Loucy (cell line): ENCODE measurements at regions not wholly inside any gene's neighbourhood (a gene's known extent, or its start where the extent isn't known, plus 50 kb on each side); places are given as distances from the start of the nearest gene placed in this dataset.

Experiments
- H2AFZ ChIP-seq: fragments of 200-600 bp; sonication (generic); 2 replicates; pipeline ENCODE4 v1.6.0; 2016; ENCODE audit warnings: antibody characterized with exemption, mild to moderate bottlenecking, low read length, moderate library complexity
- H3F3A ChIP-seq: fragments of 200-600 bp; 2 replicates; pipeline ENCODE4 v1.6.0; 2016; ENCODE audit warnings: antibody characterized with exemption, low read depth, mild to moderate bottlenecking
- H3K27me3 ChIP-seq: fragments of 200-600 bp; sonication (generic); 2 replicates; pipeline ENCODE4 v1.6.1; 2014; ENCODE audit warnings: low read length, mild to moderate bottlenecking; ENCODE audit not compliant: insufficient read depth, poor library complexity, severe bottlenecking
- H3K36me3 ChIP-seq: fragments of 200-600 bp; sonication (generic); 2 replicates; pipeline ENCODE4 v1.6.1; 2016; ENCODE audit warnings: low read length; ENCODE audit not compliant: insufficient read depth
- H3K4me1 ChIP-seq: fragments of 200-600 bp; sonication (generic); 2 replicates; pipeline ENCODE4 v1.5.1; 2014; ENCODE audit warnings: low read length, mild to moderate bottlenecking; ENCODE audit not compliant: insufficient read depth, poor library complexity, severe bottlenecking
- H3K4me2 ChIP-seq: fragments of 200-600 bp; sonication (generic); 2 replicates; pipeline ENCODE4 v1.6.0; 2014; ENCODE audit warnings: antibody characterized with exemption, low read length, low read depth, mild to moderate bottlenecking; ENCODE audit not compliant: poor library complexity, severe bottlenecking
- H3K4me3 ChIP-seq: fragments of 200-600 bp; sonication (generic); 2 replicates; pipeline ENCODE4 v1.5.1; 2014; ENCODE audit warnings: low read length, mild to moderate bottlenecking, mixed read lengths; ENCODE audit not compliant: poor library complexity, severe bottlenecking
- H3K79me2 ChIP-seq: fragments of 200-600 bp; sonication (generic); 2 replicates; pipeline ENCODE4 v1.6.1; 2014; ENCODE audit warnings: low read length; ENCODE audit not compliant: insufficient read depth
- H3K9ac ChIP-seq: fragments of 200-600 bp; sonication (generic); 2 replicates; pipeline ENCODE4 v1.6.0; 2014; ENCODE audit warnings: mild to moderate bottlenecking, low read depth, low read length, moderate library complexity; ENCODE audit not compliant: poor library complexity, severe bottlenecking
- H3K9me2 ChIP-seq: fragments of 200-600 bp; sonication (generic); replicated peaks from 2 replicates; pipeline ENCODE4 v1.6.1; 2016; ENCODE audit warnings: low read depth, low read length, mixed read lengths
- H3K9me3 ChIP-seq: fragments of 200-600 bp; sonication (generic); 2 replicates; pipeline ENCODE4 v1.6.1; 2014; ENCODE audit warnings: mild to moderate bottlenecking, antibody characterized with exemption, low read length, low read depth; ENCODE audit not compliant: insufficient read depth
- H4K20me1 ChIP-seq: fragments of 200-600 bp; sonication (generic); 2 replicates; pipeline ENCODE4 v1.6.0; 2014; ENCODE audit warnings: antibody characterized with exemption, low read length, mild to moderate bottlenecking; ENCODE audit not compliant: insufficient read depth, poor library complexity, severe bottlenecking
- CTCF ChIP-seq: fragments of 200-600 bp; sonication (generic); conservative IDR thresholded peaks from 2 replicates; pipeline ENCODE4 v1.5.1; 2014; ENCODE audit warnings: mild to moderate bottlenecking, antibody characterized with exemption, low read length
- EZH2phosphoT487 ChIP-seq: fragments of 200-600 bp; IDR thresholded peaks from 2 replicates; pipeline ENCODE4 v1.6.1; 2018; ENCODE audit warnings: antibody characterized with exemption, mild to moderate bottlenecking, moderate library complexity, borderline replicate concordance

GRCh38 chr10:62583876-62584615, 209.9 kb downstream of the ZNF365 start:
- Histone ChIP-seq H3K27me3 (no peaks in the 10 kb centered on the region), H3K36me3 (no peaks in the 10 kb centered on the region), H3K4me3 (no peak overlapping the region), H3K79me2 (no peaks in the 10 kb centered on the region), H3K4me1 (no peaks in the 10 kb centered on the region), H3K4me2 (no peak overlapping the region), H3K9ac (no peak overlapping the region), H3F3A (no peaks in the 10 kb centered on the region), H4K20me1 (no peaks in the 10 kb centered on the region), H2AFZ (no peak overlapping the region), H3K9me2 (no peaks in the 10 kb centered on the region), H3K9me3 (no peaks in the 10 kb centered on the region)
- TF ChIP-seq CTCF (no peak), EZH2phosphoT487 (no peak)

GRCh38 chr10:62584731-62585130, 210.6 kb downstream of the ZNF365 start:
- Histone ChIP-seq H3F3A (no peaks in the 10 kb centered on the region), H4K20me1 (no peaks in the 10 kb centered on the region), H3K9ac (no peak overlapping the region)

GRCh38 chr10:62585211-62585775, 211.1 kb downstream of the ZNF365 start:
- H3K4me1 ChIP-seq: no peaks in the 10 kb centered on the region
- no peak overlapping the region for H2AFZ ChIP-seq

More at GRCh38 chr10:62584731-62585130, 210.6 kb downstream of the ZNF365 start:
- Histone ChIP-seq H3K4me1 (no peaks in the 10 kb centered on the region), H3K27me3 (no peaks in the 10 kb centered on the region), H3K4me3 (no peak overlapping the region), H3K4me2 (no peak overlapping the region), H3K9me3 (no peaks in the 10 kb centered on the region), H3K36me3 (no peaks in the 10 kb centered on the region), H3K79me2 (no peaks in the 10 kb centered on the region), H2AFZ (no peak overlapping the region), H3K9me2 (no peaks in the 10 kb centered on the region)
- TF ChIP-seq EZH2phosphoT487: no peak
- TF ChIP-seq CTCF: no peak

More at GRCh38 chr10:62585211-62585775, 211.1 kb downstream of the ZNF365 start:
- Histone ChIP-seq H3K9me2 (no peaks in the 10 kb centered on the region), H3K9ac (no peak overlapping the region), H4K20me1 (no peaks in the 10 kb centered on the region), H3K4me2 (no peak overlapping the region), H3K79me2 (no peaks in the 10 kb centered on the region), H3F3A (no peaks in the 10 kb centered on the region), H3K9me3 (no peaks in the 10 kb centered on the region), H3K36me3 (no peaks in the 10 kb centered on the region), H3K4me3 (no peak overlapping the region), H3K27me3 (no peaks in the 10 kb centered on the region)
- no peak for TF ChIP-seq CTCF
- no peak for TF ChIP-seq EZH2phosphoT487
